ENCODE measurements at regions not wholly inside any gene's neighbourhood (a gene's known extent, or its start where the extent isn't known, plus 50 kb on each side); places are given as distances from the start of the nearest gene placed in this dataset.

DNA sequence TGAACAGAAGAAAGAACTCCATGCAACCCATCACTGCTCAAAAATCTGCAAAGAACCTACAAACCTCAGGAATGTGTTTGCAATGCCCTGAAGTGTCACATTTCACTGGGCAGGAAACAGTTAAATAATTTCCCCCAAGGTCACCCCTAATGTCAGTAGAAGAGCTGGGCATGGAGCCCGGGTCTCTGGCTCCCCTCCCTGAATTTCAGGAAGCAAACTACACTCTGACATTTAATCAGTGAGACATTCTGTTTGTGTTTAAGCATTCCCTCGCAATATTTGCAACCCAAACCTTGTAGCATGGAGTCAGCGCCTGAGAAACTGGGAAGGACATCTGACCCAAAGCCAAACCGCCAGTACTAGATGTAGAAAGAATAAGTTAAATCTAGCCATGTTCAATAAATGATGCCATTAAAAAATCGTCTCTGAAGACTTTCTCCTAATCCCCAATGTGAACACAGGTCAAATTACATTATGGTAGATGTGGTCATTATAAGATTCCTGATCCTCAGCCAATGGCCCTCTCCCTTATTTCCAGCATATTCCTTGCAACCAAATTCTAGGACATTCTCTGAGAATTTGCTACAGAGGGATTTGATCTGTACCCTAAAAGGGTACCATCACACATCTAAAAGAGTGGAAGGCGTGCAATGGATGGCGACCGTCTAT lies 91.2 kb upstream of the ADTRP start:
- FAIRE-seq: no peak
- no peak overlapping the region for H3K4me2 ChIP-seq (ENCODE audit: control insufficient read depth, extremely low read depth, insufficient read depth, low read depth, low read length)
- no peak for TF ChIP-seq CTCF (optimal IDR thresholded peaks at IDR 0.05 in 1 of 3, IDR thresholded peaks at IDR 0.05 in 1 of 3, conservative IDR thresholded peaks at IDR 0.05 in 1 of 3; ENCODE audit: extremely low read depth in 1 of 3, insufficient read depth in 2 of 3, low read length in 3 of 3)

GRCh38 chr6:11868392-11868791 lies 89.8 kb upstream of the ADTRP start:
- Histone ChIP-seq H3K9me1 (ENCODE audit: control insufficient read depth, extremely low read depth, insufficient read depth, low read length) (no peaks in the 10 kb centered on the region), H3K27me3 (ENCODE audit: control insufficient read depth, extremely low read depth, insufficient read depth, low read length) (no peaks in the 10 kb centered on the region), H2AFZ (ENCODE audit: control insufficient read depth, low read length) (no peak overlapping the region), H3K4me3 (ENCODE audit: control insufficient read depth in 2 of 3, extremely low read depth in 1 of 3, insufficient read depth in 2 of 3, low read depth in 1 of 3, low read length in 3 of 3) (no peak overlapping the region), H3K9me3 (ENCODE audit: control insufficient read depth, low read depth, low read length) (no peaks in the 10 kb centered on the region), H3K27ac (ENCODE audit: control insufficient read depth, insufficient read depth, low read length) (no peak overlapping the region), H4K20me1 (ENCODE audit: control insufficient read depth, extremely low read depth, insufficient read depth, low read length) (no peaks in the 10 kb centered on the region), H3K9ac (ENCODE audit: control insufficient read depth, extremely low read depth, insufficient read depth, low read length) (no peak overlapping the region), H3K4me2 (ENCODE audit: control insufficient read depth, extremely low read depth, insufficient read depth, low read depth, low read length) (no peak overlapping the region), H3K79me2 (ENCODE audit: control insufficient read depth, insufficient read depth, low read length) (no peaks in the 10 kb centered on the region), H3K4me1 (ENCODE audit: control insufficient read depth, extremely low read depth, insufficient read depth, low read length) (no peaks in the 10 kb centered on the region), H3K36me3 (ENCODE audit: control insufficient read depth in 2 of 2, extremely low read depth in 1 of 2, insufficient read depth in 2 of 2, low read length in 2 of 2) (no peaks in the 10 kb centered on the region)
- DNase-seq (ENCODE audit: low read depth, low spot score) (no peak), FAIRE-seq (no peak)
- TF ChIP-seq EZH2 (IDR thresholded peaks at IDR 0.05; ENCODE audit: low read length): no peak
- TF ChIP-seq CTCF (optimal IDR thresholded peaks at IDR 0.05 in 1 of 3, IDR thresholded peaks at IDR 0.05 in 1 of 3, conservative IDR thresholded peaks at IDR 0.05 in 1 of 3; ENCODE audit: extremely low read depth in 1 of 3, insufficient read depth in 2 of 3, low read length in 3 of 3): no peak
- dilution Hi-C loops (cut with MboI; ENCODE audit: extremely low pct_ligation_motif_present, low sequenced_read_pairs): no loop called here

More for the DNA sequence above, 91.2 kb upstream of the ADTRP start:
- no peaks in the 10 kb centered on the region for H3K27me3 ChIP-seq (ENCODE audit: control insufficient read depth, extremely low read depth, insufficient read depth, low read length)
- no peak overlapping the region for H3K4me3 ChIP-seq (ENCODE audit: control insufficient read depth in 2 of 3, extremely low read depth in 1 of 3, insufficient read depth in 2 of 3, low read depth in 1 of 3, low read length in 3 of 3)
- H3K4me1 ChIP-seq (ENCODE audit: control insufficient read depth, extremely low read depth, insufficient read depth, low read length): no peaks in the 10 kb centered on the region
- H4K20me1 ChIP-seq (ENCODE audit: control insufficient read depth, extremely low read depth, insufficient read depth, low read length): no peaks in the 10 kb centered on the region
- H3K9me3 ChIP-seq (ENCODE audit: control insufficient read depth, low read depth, low read length): no peaks in the 10 kb centered on the region
- dilution Hi-C loops (cut with MboI; ENCODE audit: extremely low pct_ligation_motif_present, low sequenced_read_pairs): no loop called here
- no peak overlapping the region for H2AFZ ChIP-seq (ENCODE audit: control insufficient read depth, low read length)
- H3K9ac ChIP-seq (ENCODE audit: control insufficient read depth, extremely low read depth, insufficient read depth, low read length): no peak overlapping the region
- DNase-seq (ENCODE audit: low read depth, low spot score): no peak
- H3K27ac ChIP-seq (ENCODE audit: control insufficient read depth, insufficient read depth, low read length): no peak overlapping the region
- H3K36me3 ChIP-seq (ENCODE audit: control insufficient read depth in 2 of 2, extremely low read depth in 1 of 2, insufficient read depth in 2 of 2, low read length in 2 of 2): no peaks in the 10 kb centered on the region
- H3K9me1 ChIP-seq (ENCODE audit: control insufficient read depth, extremely low read depth, insufficient read depth, low read length): no peaks in the 10 kb centered on the region
- no peaks in the 10 kb centered on the region for H3K79me2 ChIP-seq (ENCODE audit: control insufficient read depth, insufficient read depth, low read length)
